Activated T-cell treated with anti-CD3 and anti-CD28 coated beads, Interleukin-2, amount 50 U/mL, for 24 hours (primary cell): ENCODE measurements at regions not wholly inside any gene's neighbourhood (a gene's known extent, or its start where the extent isn't known, plus 50 kb on each side); places are given as distances from the start of the nearest gene placed in this dataset.

Experiments used
- DNase-seq: peaks from one replicate; pipeline ENCODE4 v3.0.0-alpha.2; 2020
- H3K27ac Mint-ChIP-seq: 2 replicates; pipeline ENCODE4 v1.8.0; 2020; ENCODE audit warnings: mild to moderate bottlenecking, mixed read lengths
- H3K27me3 Mint-ChIP-seq: 2 replicates; pipeline ENCODE4 v1.8.0; 2020; ENCODE audit warnings: mixed read lengths
- H3K36me3 Mint-ChIP-seq: 2 replicates; pipeline ENCODE4 v1.8.0; 2020; ENCODE audit warnings: low read depth, mixed read lengths
- H3K4me1 Mint-ChIP-seq: 2 replicates; pipeline ENCODE4 v1.8.0; 2020; ENCODE audit warnings: low read depth, mixed read lengths
- H3K4me3 Mint-ChIP-seq: 2 replicates; pipeline ENCODE4 v1.8.0; 2020; ENCODE audit warnings: mild to moderate bottlenecking, moderate library complexity, mixed read lengths
- H3K9me3 Mint-ChIP-seq: 2 replicates; pipeline ENCODE4 v1.8.0; 2020; ENCODE audit warnings: mixed read lengths

DNA sequence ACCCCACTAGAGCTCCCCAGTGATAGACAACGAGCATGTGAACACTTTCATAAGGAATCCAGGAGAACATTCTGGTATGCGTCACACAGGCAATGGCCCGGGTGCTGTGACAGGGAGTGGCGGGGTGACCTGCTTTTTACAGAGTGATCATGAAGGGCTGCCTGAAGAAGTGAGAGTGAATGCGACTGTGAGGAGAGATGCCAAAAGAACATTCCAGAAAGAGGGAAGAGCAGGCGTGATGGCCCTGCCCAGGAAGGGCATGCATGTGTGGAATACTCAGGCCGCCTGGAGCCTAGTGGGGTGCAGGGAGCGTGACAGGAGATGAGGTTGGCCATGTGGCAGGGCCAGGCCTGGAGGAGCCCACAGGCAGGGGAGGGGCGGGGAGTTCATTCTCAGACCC, 53.8 kb downstream of the FZD10 start:
- H3K36me3 Mint-ChIP-seq = no peaks in the 10 kb centered on the region
- no peak for DNase-seq
- H3K9me3 Mint-ChIP-seq = peaks cover 5% of the 10 kb centered on the region
- H3K4me1 Mint-ChIP-seq = no peaks in the 10 kb centered on the region
- H3K27ac Mint-ChIP-seq = no peak overlapping the region
- H3K27me3 Mint-ChIP-seq = peaks cover 42% of the 10 kb centered on the region
- no peak overlapping the region for H3K4me3 Mint-ChIP-seq

DNA sequence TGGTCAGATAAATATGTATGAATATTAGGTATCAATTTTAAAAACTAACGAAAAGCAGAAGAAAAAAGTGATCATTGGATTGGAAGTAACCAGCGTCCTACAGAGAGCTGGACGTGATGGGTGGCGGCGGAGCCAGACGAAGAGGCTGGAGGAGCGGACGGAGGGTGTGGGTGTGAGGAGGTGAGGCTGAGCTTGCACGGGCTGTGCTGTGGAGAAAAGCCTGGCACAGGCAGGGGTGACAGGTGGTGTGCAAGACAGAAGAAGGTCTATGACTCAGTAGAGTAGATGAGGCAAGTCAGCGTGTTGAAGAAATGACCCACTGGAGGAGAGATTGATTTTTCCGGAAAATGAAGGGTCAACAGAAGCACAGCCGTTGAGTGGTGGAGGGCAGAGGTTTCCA, 56.4 kb downstream of the FZD10 start:
- H3K27me3 Mint-ChIP-seq = peaks cover 53% of the 10 kb centered on the region
- H3K4me3 Mint-ChIP-seq = no peak overlapping the region
- no peaks in the 10 kb centered on the region for H3K4me1 Mint-ChIP-seq
- H3K9me3 Mint-ChIP-seq = peaks cover 5% of the 10 kb centered on the region
- DNase-seq = no peak
- H3K36me3 Mint-ChIP-seq = no peaks in the 10 kb centered on the region
- no peak overlapping the region for H3K27ac Mint-ChIP-seq

DNA sequence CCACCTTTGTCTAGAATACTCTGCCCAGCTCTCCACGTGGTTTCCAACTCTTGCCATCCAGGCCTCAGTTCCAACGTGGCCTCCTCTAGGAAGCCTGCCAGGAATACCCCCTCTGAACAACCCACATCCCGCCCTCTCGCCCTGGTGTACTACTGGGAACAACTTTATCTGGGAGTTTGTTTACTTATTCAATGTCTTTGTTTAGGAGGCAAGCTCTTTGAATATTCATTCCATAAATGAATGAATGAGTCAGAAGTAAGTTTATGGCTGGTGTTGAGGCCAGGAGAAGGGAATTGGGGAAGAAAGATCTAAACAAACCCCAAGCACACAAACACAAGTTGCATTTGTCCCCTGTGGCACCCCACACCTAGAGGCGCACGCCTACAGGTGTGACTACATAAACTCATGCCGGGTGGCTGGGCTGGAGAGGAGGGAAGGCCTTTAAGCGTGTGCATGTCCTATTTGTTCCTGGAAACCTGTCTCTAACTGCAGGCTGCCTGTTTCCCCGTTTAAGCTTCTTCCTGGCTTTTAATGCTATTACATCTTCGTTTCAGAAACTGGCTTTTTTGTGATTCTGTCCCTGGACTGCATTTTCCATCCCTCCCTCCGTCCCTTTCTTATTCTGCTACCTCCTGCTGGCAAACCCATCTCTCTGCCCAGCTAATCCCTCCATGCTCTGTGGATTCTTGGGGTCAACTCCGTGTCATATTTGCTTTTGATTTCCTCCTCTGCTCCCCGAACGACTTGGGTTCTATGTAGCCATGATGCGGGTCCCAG, 57.9 kb downstream of the FZD10 start:
- DNase-seq = no peak
- H3K27ac Mint-ChIP-seq = no peak overlapping the region
- no peaks in the 10 kb centered on the region for H3K4me1 Mint-ChIP-seq
- peaks cover 43% of the 10 kb centered on the region for H3K27me3 Mint-ChIP-seq
- H3K4me3 Mint-ChIP-seq = no peak overlapping the region
- H3K36me3 Mint-ChIP-seq = no peaks in the 10 kb centered on the region
- H3K9me3 Mint-ChIP-seq = peaks cover 5% of the 10 kb centered on the region

DNA sequence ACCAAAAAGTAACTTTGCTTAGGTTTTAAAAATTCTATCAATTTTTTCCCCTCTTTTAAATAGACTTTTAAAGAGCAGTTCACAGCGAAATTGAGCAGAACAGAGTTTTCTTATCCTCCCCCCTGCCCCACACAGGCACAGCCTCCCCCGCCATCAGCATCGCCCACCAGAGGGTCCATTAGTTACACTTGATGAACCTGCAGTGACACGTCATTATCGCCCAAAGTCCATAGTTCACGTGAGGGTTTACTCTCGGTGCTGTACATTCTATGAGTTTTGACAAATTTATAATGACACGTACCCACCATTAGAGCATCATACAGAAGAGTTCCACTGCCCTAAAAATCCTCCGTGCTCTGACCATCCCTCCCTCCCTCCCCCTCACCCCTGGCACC, 58.4 kb downstream of the FZD10 start:
- Mint-ChIP-seq H3K9me3 (peaks cover 5% of the 10 kb centered on the region), H3K36me3 (no peaks in the 10 kb centered on the region), H3K4me3 (no peak overlapping the region), H3K4me1 (no peaks in the 10 kb centered on the region), H3K27me3 (peaks cover 37% of the 10 kb centered on the region), H3K27ac (no peak overlapping the region)
- no peak for DNase-seq

DNA sequence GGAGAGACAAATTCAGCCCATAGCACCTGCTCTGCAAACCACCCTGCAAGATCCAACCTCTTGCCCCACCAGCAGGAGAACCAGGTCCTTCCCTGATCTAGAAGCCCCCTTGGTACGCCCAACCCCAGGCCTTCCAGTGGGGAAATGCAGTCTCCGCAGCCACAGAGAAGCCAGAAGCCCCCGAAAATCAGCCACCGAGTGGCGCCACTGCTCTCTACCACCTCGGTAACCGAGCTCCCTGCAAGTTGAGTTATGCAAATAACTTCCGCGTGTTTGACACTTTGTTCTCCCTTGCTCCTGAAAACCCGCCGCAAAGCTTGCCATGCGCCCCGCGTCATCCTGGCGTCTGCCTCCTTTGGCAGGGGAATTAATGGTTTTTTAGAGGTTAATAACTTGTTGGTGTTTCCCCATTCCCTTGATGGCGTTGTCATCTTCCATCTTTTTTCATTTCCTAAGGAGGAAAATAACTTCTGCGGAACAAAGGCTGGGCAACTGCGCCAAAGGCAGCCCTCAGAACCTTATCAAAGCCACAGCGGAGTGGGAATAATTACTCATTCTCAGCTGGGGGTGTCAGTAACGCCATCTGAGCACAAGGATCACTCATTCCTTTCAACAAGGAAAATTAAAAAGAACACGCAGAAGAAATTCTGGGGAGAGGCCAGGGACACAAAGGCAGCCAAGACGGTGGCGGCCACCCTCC, 60.4 kb downstream of the FZD10 start:
- Mint-ChIP-seq H3K9me3 (peaks cover 5% of the 10 kb centered on the region), H3K4me1 (no peaks in the 10 kb centered on the region), H3K27me3 (peaks cover 37% of the 10 kb centered on the region), H3K4me3 (no peak overlapping the region), H3K36me3 (no peaks in the 10 kb centered on the region), H3K27ac (no peak overlapping the region)
- DNase-seq = no peak

DNA sequence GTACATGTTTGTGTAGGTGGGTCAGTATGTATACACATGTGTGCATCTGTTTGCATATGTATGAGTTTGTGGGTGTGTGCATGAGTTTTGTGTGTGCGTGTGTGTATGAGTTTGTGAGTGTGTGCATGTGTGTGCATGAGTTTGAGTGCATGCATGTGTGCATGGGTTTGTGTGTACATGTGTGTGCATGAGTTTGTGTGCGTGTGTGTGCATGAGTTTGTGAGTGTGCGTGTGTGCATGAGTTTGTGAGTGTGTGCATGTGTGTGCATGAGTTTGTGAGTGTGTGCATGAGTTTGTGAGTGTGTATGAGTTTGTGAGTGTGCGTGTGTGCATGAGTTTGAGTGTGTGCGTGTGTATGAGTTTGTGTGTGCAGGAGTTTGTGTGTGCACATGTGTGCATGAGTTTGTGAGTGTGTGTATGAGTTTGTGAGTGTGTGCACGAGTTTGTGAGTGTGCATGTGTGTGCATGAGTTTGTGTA, 61.5 kb downstream of the FZD10 start:
- peaks cover 36% of the 10 kb centered on the region for H3K27me3 Mint-ChIP-seq
- H3K9me3 Mint-ChIP-seq = no peaks in the 10 kb centered on the region
- no peak overlapping the region for H3K4me3 Mint-ChIP-seq
- H3K36me3 Mint-ChIP-seq = no peaks in the 10 kb centered on the region
- H3K27ac Mint-ChIP-seq = no peak overlapping the region
- H3K4me1 Mint-ChIP-seq = no peaks in the 10 kb centered on the region
- DNase-seq = no peak

DNA sequence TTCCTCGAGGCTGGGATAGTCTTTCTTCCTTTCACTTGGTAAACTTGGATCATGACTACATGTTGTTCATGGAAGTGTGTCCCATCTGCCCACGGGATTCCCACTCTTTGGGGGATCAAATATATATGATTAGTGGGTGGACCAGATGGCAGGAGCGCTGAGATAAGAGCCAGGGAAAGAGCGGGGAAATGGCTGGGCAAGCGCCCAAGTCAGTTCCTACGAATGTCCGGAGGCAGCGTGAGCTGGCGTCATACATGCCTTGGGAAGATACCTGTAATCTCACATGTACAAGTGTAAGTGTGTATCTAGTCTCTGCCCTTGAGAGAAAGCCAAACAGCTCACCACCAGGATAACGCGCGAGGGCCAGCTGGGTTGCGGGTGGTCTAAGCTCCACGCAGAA, 62.3 kb downstream of the FZD10 start:
- Mint-ChIP-seq H3K36me3 (no peaks in the 10 kb centered on the region), H3K9me3 (peaks cover 4% of the 10 kb centered on the region), H3K4me1 (no peaks in the 10 kb centered on the region), H3K4me3 (no peak overlapping the region), H3K27me3 (peaks cover 37% of the 10 kb centered on the region), H3K27ac (no peak overlapping the region)
- no peak for DNase-seq

DNA sequence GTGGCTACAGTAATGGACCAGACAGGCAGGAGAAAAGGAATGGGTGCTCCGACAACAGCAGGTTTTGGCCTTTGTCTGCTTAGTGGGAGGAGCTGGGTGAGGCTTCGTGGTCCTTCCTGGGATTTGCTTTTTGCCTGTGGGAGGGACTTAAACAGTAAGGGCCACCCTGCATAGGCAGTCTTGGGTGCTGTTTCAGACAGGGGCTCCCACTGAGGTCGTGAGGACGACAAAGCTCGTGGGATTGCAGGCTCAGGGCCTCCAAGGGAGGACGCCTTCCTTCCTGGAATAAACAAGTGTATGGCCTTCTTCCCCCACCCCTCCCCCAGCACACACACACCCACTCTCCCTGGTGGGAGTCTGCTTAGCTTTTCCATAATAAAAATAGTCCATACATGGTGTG, 63.1 kb downstream of the FZD10 start:
- no peak for DNase-seq
- no peak overlapping the region for H3K27ac Mint-ChIP-seq
- H3K4me3 Mint-ChIP-seq = no peak overlapping the region
- H3K27me3 Mint-ChIP-seq = peaks cover 33% of the 10 kb centered on the region
- peaks cover 10% of the 10 kb centered on the region for H3K9me3 Mint-ChIP-seq
- H3K4me1 Mint-ChIP-seq = no peaks in the 10 kb centered on the region
- no peaks in the 10 kb centered on the region for H3K36me3 Mint-ChIP-seq

DNA sequence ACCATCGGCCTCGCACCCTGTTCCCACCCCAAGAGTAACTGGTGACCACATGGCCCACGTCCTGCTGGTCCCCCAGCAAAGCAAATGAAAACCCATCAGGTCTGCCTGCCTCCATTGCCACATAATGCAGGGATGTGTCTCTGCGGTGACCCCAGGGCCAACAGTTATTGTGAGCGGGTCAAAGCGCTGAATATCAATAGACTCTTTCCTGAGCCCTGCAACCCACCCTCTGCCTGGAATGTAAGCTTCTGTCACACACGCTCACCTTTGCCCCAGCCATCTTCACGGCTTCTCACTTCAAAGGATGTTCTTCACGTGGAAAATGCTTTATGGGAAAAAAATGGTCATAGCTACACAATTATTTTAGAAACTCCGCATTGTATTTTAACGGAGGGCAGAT, 63.9 kb downstream of the FZD10 start:
- no peaks in the 10 kb centered on the region for H3K36me3 Mint-ChIP-seq
- H3K27ac Mint-ChIP-seq = no peak overlapping the region
- no peak for DNase-seq
- H3K4me1 Mint-ChIP-seq = no peaks in the 10 kb centered on the region
- no peak overlapping the region for H3K4me3 Mint-ChIP-seq
- H3K27me3 Mint-ChIP-seq = peaks cover 28% of the 10 kb centered on the region
- H3K9me3 Mint-ChIP-seq = peaks cover 15% of the 10 kb centered on the region

DNA sequence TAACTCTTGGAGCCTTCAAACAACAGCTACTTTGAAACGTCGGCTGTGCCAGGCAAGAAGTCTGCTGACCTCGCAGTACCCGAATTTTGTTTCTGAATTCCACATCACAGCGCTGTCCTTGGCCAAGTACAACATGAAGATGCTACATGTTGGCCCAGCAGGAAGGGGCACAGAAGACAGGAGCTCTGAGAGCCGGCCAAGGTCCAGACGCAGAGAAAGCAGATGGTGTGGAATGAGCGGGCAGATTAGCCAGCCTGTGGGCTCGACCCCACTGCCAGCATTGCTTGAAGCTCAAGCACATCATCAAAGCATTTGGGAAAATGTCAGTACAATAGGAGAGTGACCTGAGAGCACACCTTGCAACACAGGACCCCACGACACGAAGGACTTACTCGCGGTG, 64.5 kb downstream of the FZD10 start:
- Mint-ChIP-seq H3K36me3 (no peaks in the 10 kb centered on the region), H3K9me3 (peaks cover 16% of the 10 kb centered on the region)

DNA sequence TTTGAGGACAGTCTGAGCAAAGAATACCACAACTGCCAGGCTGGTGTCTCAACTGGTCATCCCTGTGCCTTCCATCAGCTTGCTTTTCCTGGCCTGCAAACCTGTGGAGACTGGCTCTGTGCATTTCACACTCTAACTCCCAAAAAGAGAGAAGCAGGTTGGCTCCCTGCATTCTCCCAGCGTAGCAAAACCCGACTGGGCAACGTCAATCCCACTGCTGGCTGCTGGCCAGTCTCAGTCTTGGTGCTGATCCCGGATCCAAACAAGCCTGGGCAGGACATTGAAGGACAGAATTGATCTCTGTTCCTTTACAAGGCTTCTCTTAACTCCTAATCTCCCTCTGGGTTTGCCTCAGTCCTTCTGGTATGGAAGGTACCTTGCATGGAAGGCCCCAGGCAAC, 65.4 kb downstream of the FZD10 start:
- Mint-ChIP-seq H3K36me3 (no peaks in the 10 kb centered on the region), H3K9me3 (peaks cover 16% of the 10 kb centered on the region), H3K4me3 (no peak overlapping the region), H3K4me1 (no peaks in the 10 kb centered on the region), H3K27ac (no peak overlapping the region), H3K27me3 (peaks cover 16% of the 10 kb centered on the region)
- DNase-seq = no peak

More for the DNA sequence above, 64.5 kb downstream of the FZD10 start:
- H3K27me3 Mint-ChIP-seq = peaks cover 24% of the 10 kb centered on the region
- H3K27ac Mint-ChIP-seq = no peak overlapping the region
- H3K4me1 Mint-ChIP-seq = no peaks in the 10 kb centered on the region
- DNase-seq = no peak
- no peak overlapping the region for H3K4me3 Mint-ChIP-seq

DNA sequence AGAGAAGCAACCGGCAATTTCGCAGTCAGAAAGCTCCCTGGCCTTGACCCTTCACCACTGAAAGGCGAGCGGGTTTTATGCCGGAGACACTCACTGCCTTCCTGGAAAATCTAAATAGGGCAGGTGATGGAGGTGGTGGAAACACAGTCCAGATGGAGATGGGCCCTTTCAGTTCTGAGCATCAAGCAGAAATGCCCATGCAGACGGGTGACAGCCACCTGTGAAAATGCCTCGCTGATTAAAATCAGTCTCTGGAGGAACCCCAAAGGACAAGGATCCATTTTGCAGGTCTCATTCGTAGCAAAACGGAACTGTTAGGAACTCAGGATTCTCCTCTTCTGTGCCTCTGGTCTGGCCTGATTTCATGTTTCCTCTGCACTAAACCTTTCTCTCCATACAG, 74.2 kb downstream of the FZD10 start:
- Mint-ChIP-seq H3K27ac (no peak overlapping the region), H3K9me3 (no peaks in the 10 kb centered on the region), H3K4me1 (no peaks in the 10 kb centered on the region), H3K27me3 (peaks cover 7% of the 10 kb centered on the region), H3K36me3 (no peaks in the 10 kb centered on the region), H3K4me3 (no peak overlapping the region)
- DNase-seq = no peak

DNA sequence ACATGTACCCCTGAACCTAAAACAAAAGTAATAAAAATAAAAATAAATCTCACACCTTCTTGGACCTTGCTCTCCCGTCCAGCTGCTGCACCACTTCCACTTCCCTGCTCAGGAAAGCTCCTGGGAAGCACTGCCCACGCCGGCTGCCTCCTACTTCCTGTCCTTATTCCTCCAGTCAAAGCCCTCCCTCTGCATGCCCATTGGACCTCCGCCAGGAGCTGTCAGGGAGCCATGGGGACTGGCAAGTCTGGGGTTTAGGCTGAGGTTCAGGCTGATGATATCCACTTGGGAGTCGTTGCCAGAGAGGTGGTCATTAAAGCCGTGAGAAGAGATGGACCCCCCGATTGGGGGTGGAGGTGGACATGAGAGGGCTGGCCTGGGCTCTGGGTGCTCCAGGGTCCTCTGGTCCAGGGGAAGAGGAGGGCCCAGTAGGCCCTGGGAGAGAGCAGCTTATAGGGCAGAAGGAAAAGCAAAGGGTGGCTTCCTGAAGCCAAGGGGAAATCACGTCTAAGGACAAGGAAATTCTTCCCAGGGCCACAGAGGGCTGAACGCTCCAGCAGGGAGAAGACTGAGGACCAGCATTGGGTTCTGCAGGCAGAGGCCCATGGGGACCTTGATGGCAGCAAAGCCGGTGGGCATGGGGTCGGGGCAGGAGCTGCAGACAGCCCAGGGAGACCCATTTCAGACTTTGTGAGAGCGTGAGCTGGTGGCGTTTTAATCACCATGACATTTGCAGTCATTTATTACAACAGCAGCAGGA, 78.7 kb downstream of the FZD10 start:
- Mint-ChIP-seq H3K4me3 (no peak overlapping the region), H3K4me1 (no peaks in the 10 kb centered on the region), H3K27ac (no peak overlapping the region), H3K9me3 (no peaks in the 10 kb centered on the region), H3K36me3 (no peaks in the 10 kb centered on the region), H3K27me3 (peaks cover 2% of the 10 kb centered on the region)
- DNase-seq = no peak

DNA sequence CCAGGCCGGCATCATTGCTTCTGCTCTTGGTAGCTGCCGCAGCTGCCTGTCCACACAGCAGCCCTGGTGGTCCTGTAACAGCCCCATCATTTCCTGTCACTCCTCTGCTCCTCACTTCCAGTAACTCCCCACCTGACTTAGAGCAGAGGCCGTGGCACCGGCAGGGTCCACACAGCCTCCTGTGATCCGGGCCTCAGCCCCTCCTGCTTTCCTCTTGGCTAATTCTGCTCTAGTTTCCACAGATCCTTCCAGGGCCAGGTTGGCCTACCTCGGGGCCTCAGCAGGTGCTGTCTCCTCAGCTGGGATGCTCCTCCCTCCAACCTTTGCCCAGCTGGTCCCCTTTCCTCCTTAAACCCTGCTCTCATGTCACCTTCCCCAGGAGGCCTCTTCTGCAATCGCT, 80.2 kb downstream of the FZD10 start:
- Mint-ChIP-seq H3K27me3 (peaks cover 1% of the 10 kb centered on the region), H3K9me3 (no peaks in the 10 kb centered on the region), H3K36me3 (no peaks in the 10 kb centered on the region), H3K4me1 (no peaks in the 10 kb centered on the region), H3K4me3 (no peak overlapping the region), H3K27ac (no peak overlapping the region)
- no peak for DNase-seq

DNA sequence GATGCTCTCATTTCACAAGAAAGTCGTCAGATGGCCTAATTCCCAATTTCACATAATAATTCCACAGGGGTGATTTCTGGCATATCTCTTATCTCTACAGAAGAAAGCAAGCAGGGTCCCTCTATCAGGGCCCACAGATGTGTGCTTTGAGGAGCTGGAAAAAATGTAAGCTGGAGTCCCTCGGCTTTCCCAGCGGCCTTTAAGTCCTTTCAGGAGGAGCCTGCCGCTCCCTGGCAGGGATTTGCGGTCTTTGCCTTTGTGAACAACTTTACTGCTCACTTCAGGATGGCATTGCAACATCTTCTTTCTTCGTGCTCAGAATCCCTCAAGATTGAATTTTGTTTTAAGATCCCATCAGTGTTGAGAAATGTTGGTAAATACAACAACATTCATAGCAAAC, 83.0 kb downstream of the FZD10 start:
- Mint-ChIP-seq H3K36me3 (no peaks in the 10 kb centered on the region), H3K27ac (no peak overlapping the region), H3K4me3 (no peak overlapping the region), H3K27me3 (no peaks in the 10 kb centered on the region), H3K9me3 (no peaks in the 10 kb centered on the region), H3K4me1 (no peaks in the 10 kb centered on the region)
- DNase-seq = no peak
